Breast epithelium (tissue), 3 donors: ENCODE measurements at regions not wholly inside any gene's neighbourhood (a gene's known extent, or its start where the extent isn't known, plus 50 kb on each side); places are given as distances from the start of the nearest gene placed in this dataset.

Experiments used
- CTCF ChIP-seq, 3 donors: fragments of 450-650 bp; IDR thresholded peaks; one replicate each; pipeline ENCODE4 v1.5.1; 2016 to 2017; ENCODE audit warnings: antibody characterized with exemption in 3 of 3, mild to moderate bottlenecking in 3 of 3, moderate library complexity in 3 of 3
- POLR2A ChIP-seq: fragments of 450-650 bp; IDR thresholded peaks from one replicate; pipeline ENCODE4 v1.6.1; 2016; ENCODE audit warnings: antibody characterized with exemption, mild to moderate bottlenecking, moderate library complexity

- TF ChIP-seq CTCF (IDR thresholded peaks at IDR 0.05) (no peak), POLR2A (no peak)
Measured at GRCh38 chr10:111367531-111367930, 290.7 kb downstream of the ADRA2A start.
